Panc1 (cell line): ENCODE measurements at regions not wholly inside any gene's neighbourhood (a gene's known extent, or its start where the extent isn't known, plus 50 kb on each side); places are given as distances from the start of the nearest gene placed in this dataset.

ENCODE experiments used
- ATAC-seq: fragments of 200-7000 bp; cut with Tn5 transposase; 2 replicates; pipeline ENCODE4 v1.9.1; 2020; ENCODE audit warnings: mild to moderate bottlenecking, moderate library complexity
- BruUV-seq: library from RNA; stranded (reverse); fragments of 400-500 nt; replicated peaks from 2 replicates; lab custom pipeline; 2021; lab: Mats Ljungman, UMichigan
- CTCF ChIA-PET: fragments of 300-600 bp; sonication (Branson Sonifier 250); formaldehyde crosslinking; loops from one replicate; lab custom pipeline; 2022; ENCODE audit warnings: antibody characterized with exemption; lab: Charles Lee
- POLR2A ChIA-PET: fragments of 300-600 bp; sonication (Branson Sonifier 250); formaldehyde crosslinking; loops from one replicate; lab custom pipeline; 2022; ENCODE audit warnings: antibody characterized with exemption; lab: Charles Lee
- DNase-seq: peaks from one replicate; pipeline ENCODE4 v3.0.0-alpha.2; 2010; ENCODE audit warnings: low read depth, low spot score
- H3K27ac ChIP-seq: 2 replicates; pipeline ENCODE4 v1.5.1; 2011; ENCODE audit warnings: mild to moderate bottlenecking, low read length, inconsistent platforms
- H3K27me3 ChIP-seq: fragments of 200-500 bp; sonication (Bioruptor generic); 2 replicates; pipeline ENCODE4 v1.6.0; 2014; ENCODE audit warnings: low read length, inconsistent platforms; ENCODE audit not compliant: control insufficient read depth, insufficient read depth
- H3K36me3 ChIP-seq: fragments of 200-500 bp; sonication (Bioruptor generic); 2 replicates; pipeline ENCODE4 v1.5.1; 2014; ENCODE audit warnings: inconsistent platforms, mild to moderate bottlenecking, low read length, moderate library complexity; ENCODE audit not compliant: control insufficient read depth, insufficient read depth
- H3K4me1 ChIP-seq: 2 replicates; pipeline ENCODE4 v1.5.1; 2011; ENCODE audit warnings: inconsistent platforms, mild to moderate bottlenecking, low read length, moderate library complexity; ENCODE audit not compliant: control insufficient read depth, insufficient read depth
- H3K4me3 ChIP-seq, 2 experiments: 2 replicates each; pipeline ENCODE4 v1.5.1; 2011 to 2012; ENCODE audit warnings: low read depth in 2 of 2, low read length in 2 of 2, mild to moderate bottlenecking in 2 of 2, inconsistent platforms in 1 of 2, moderate library complexity in 1 of 2
- H3K9me3 ChIP-seq: fragments of 200-500 bp; sonication (Bioruptor generic); 2 replicates; pipeline ENCODE4 v1.5.1; 2014; ENCODE audit warnings: low read depth, mild to moderate bottlenecking, inconsistent platforms, low read length, moderate library complexity; ENCODE audit not compliant: control insufficient read depth, insufficient read depth
- POLR2AphosphoS5 ChIP-seq: IDR thresholded peaks from 2 replicates; pipeline ENCODE4 v1.6.1; 2012; ENCODE audit warnings: mild to moderate bottlenecking, low read depth, low read length, moderate library complexity
- REST ChIP-seq, 2 experiments: IDR thresholded peaks; 2 replicates each; pipeline ENCODE4 v1.6.1; 2011 to 2012; ENCODE audit warnings: low read depth in 2 of 2, control low read depth in 1 of 2, low read length in 1 of 2, mild to moderate bottlenecking in 1 of 2, moderate library complexity in 1 of 2; ENCODE audit not compliant: insufficient read depth in 1 of 2
- SIN3A ChIP-seq: IDR thresholded peaks from 2 replicates; pipeline ENCODE4 v1.6.1; 2012; ENCODE audit warnings: low read depth, mild to moderate bottlenecking, low read length, moderate library complexity, borderline replicate concordance; ENCODE audit not compliant: insufficient read depth
- TCF7L2 ChIP-seq: IDR thresholded peaks from 2 replicates; pipeline ENCODE4 v1.6.1; 2011; ENCODE audit warnings: mild to moderate bottlenecking, low read depth, low read length, inconsistent platforms
- in situ Hi-C: cut with HindIII; loops from 2 replicates; pipeline ENCODE4 v1.10.0; 2016; ENCODE audit warnings: low sequenced_read_pairs, low pct_unique_long_range_greater_than_20kb
- intact Hi-C: fragments of 100-400 bp; cut with micrococcal nuclease; formaldehyde crosslinking; loops from one replicate; pipeline ENCODE4 v1.10.0; 2022; ENCODE audit not compliant: unreplicated experiment
- TF ChIP-seq, protein P1 (sequence below): fragments of 450-650 bp; IDR thresholded peaks from 2 replicates; pipeline ENCODE4 v1.5.1; 2017; ENCODE audit warnings: mild to moderate bottlenecking

DNA sequence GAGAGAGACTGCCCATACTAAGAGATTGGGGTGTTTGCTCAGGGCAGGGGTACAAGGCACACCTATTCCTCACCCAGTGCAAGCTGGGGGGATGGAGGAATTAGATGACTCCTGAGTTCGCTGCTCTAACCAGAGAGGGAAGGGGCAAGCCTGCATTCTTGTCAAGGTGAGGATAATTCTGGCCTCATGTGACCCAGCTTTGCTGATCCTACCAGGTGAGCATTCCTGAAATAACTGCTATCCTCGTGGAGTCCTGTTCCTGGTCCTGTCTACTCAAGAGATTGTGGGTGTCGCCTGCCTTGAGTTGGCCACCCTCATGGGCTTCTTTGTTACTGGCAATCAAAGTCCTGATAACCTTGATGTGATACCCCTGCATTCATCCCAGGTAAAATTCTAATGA is 206.0 kb downstream of the SPP2 start:
- H3K9me3 ChIP-seq = peaks cover 14% of the 10 kb centered on the region; the same call in 1 of the 2 replicates
- peak overlapping the region; percentile 99 for H3K27ac ChIP-seq
- H3K27me3 ChIP-seq = no peaks in the 10 kb centered on the region
- BruUV-seq = no TSS peak
- intact Hi-C loops (loop anchor here (5.0 kb wide), 3 partner anchors 119 to 279 kb away; no protein-coding TSS in a partner anchor), in situ Hi-C loops (no loop called here)
- ChIA-PET POLR2A (no interaction called here), CTCF (no interaction called here)
- H3K36me3 ChIP-seq = no peaks in the 10 kb centered on the region
- peaks cover 59% of the 10 kb centered on the region for H3K4me1 ChIP-seq
- no peak for ATAC-seq
- no peak for DNase-seq
- TF ChIP-seq POLR2AphosphoS5 (no peak), TCF7L2 (no peak), REST (IDR thresholded peaks at IDR 0.05; ENCODE audit: insufficient read depth in 1 of 2, low read depth in 2 of 2, low read length in 1 of 2) (no peak), SIN3A (no peak)
- TF ChIP-seq, protein P1, sequence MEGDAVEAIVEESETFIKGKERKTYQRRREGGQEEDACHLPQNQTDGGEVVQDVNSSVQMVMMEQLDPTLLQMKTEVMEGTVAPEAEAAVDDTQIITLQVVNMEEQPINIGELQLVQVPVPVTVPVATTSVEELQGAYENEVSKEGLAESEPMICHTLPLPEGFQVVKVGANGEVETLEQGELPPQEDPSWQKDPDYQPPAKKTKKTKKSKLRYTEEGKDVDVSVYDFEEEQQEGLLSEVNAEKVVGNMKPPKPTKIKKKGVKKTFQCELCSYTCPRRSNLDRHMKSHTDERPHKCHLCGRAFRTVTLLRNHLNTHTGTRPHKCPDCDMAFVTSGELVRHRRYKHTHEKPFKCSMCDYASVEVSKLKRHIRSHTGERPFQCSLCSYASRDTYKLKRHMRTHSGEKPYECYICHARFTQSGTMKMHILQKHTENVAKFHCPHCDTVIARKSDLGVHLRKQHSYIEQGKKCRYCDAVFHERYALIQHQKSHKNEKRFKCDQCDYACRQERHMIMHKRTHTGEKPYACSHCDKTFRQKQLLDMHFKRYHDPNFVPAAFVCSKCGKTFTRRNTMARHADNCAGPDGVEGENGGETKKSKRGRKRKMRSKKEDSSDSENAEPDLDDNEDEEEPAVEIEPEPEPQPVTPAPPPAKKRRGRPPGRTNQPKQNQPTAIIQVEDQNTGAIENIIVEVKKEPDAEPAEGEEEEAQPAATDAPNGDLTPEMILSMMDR = no peak
- H3K4me3 ChIP-seq = no peak overlapping the region

- Histone ChIP-seq H3K9me3 (peaks cover 8% of the 10 kb centered on the region; the same call in 1 of the 2 replicates), H3K4me1 (peaks cover 75% of the 10 kb centered on the region), H3K36me3 (no peaks in the 10 kb centered on the region), H3K27me3 (no peaks in the 10 kb centered on the region), H3K4me3 (no peak overlapping the region), H3K27ac (peak overlapping the region; percentile 99)
- DNase-seq (no peak), ATAC-seq (no peak)
- no peak for TF ChIP-seq REST (IDR thresholded peaks at IDR 0.05; ENCODE audit: insufficient read depth in 1 of 2, low read depth in 2 of 2, low read length in 1 of 2)
- no peak for TF ChIP-seq SIN3A
- no peak for TF ChIP-seq TCF7L2
- no peak for TF ChIP-seq POLR2AphosphoS5
- TF ChIP-seq, protein P1 = no peak
- in situ Hi-C loops (no loop called here), intact Hi-C loops (loop anchor here (5.0 kb wide), 4 partner anchors 107 to 278 kb away; no protein-coding TSS in a partner anchor)
- POLR2A ChIA-PET = interaction anchor here (0.6 kb wide), 1 partner anchor 10 kb away, joined by 5 read pairs; no protein-coding TSS in a partner anchor
- BruUV-seq = no TSS peak
- CTCF ChIA-PET = no interaction called here
Observed at GRCh38 chr2:234254783-234255521, 204.4 kb downstream of the SPP2 start.
